H1 (cell line): ENCODE measurements at regions not wholly inside any gene's neighbourhood (a gene's known extent, or its start where the extent isn't known, plus 50 kb on each side); places are given as distances from the start of the nearest gene placed in this dataset.

Source experiments
- CTCF ChIP-seq, 3 experiments: IDR thresholded peaks; 1 replicate in 2 of 3; 2 replicates in 1 of 3; pipeline versions ENCODE4 v1.5.1 to v1.6.1; 2011; ENCODE audit warnings: low read length in 3 of 3, mild to moderate bottlenecking in 3 of 3, inconsistent platforms in 2 of 3, low read depth in 1 of 3, moderate library complexity in 1 of 3; ENCODE audit not compliant: insufficient read depth in 1 of 3; ENCODE audit errors: control extremely low read depth in 1 of 3
- EZH2 ChIP-seq: fragments of 200-600 bp; sonication (generic); IDR thresholded peaks from 2 replicates; pipeline ENCODE4 v1.7.1; 2012; ENCODE audit warnings: low read depth, mild to moderate bottlenecking, moderate library complexity, low read length, inconsistent platforms; ENCODE audit not compliant: severe bottlenecking
- NANOG ChIP-seq: IDR thresholded peaks from 2 replicates; pipeline ENCODE4 v1.6.1; 2011; ENCODE audit warnings: low read length, low read depth, mild to moderate bottlenecking, inconsistent platforms; ENCODE audit not compliant: insufficient read depth, poor library complexity, severe bottlenecking
- POLR2A ChIP-seq, 2 experiments: IDR thresholded peaks; 1 replicate in 1 of 2; 2 replicates in 1 of 2; pipeline ENCODE4 v1.6.1; 2011; ENCODE audit warnings: low read depth in 2 of 2, low read length in 2 of 2, mild to moderate bottlenecking in 2 of 2; ENCODE audit errors: control extremely low read depth in 1 of 2
- RFX5 ChIP-seq: IDR thresholded peaks from 2 replicates; pipeline ENCODE4 v1.6.1; 2011; ENCODE audit warnings: low read depth, low read length, improper control_type of control experiment, borderline replicate concordance
- RXRA ChIP-seq: IDR thresholded peaks from 2 replicates; pipeline ENCODE4 v1.6.1; 2011; ENCODE audit warnings: low read depth, mild to moderate bottlenecking, low read length, moderate library complexity; ENCODE audit not compliant: insufficient read depth
- SIN3A ChIP-seq, 2 experiments: IDR thresholded peaks in 1 of 2; conservative IDR thresholded peaks in 1 of 2; 2 replicates each; pipeline ENCODE4 v1.6.1; 2011 to 2012; ENCODE audit warnings: low read length in 2 of 2, improper control_type of control experiment in 1 of 2, low read depth in 1 of 2, mild to moderate bottlenecking in 1 of 2
- TEAD4 ChIP-seq: IDR thresholded peaks from 2 replicates; pipeline ENCODE4 v1.6.1; 2012; ENCODE audit warnings: low read depth, low read length, inconsistent platforms, mixed read lengths
- ZNF274 ChIP-seq: IDR thresholded peaks from 2 replicates; pipeline ENCODE4 v1.7.0; 2012; ENCODE audit warnings: low read length, borderline replicate concordance; ENCODE audit errors: extremely low read depth

- no peak for TF ChIP-seq RXRA
- no peak for TF ChIP-seq EZH2
- TF ChIP-seq RFX5: no peak
- no peak for TF ChIP-seq ZNF274
- TF ChIP-seq NANOG: no peak
- no peak for TF ChIP-seq CTCF (IDR thresholded peaks at IDR 0.05; ENCODE audit: control extremely low read depth in 1 of 3, insufficient read depth in 1 of 3, low read depth in 1 of 3, low read length in 3 of 3)
- no peak for TF ChIP-seq TEAD4
- no peak for TF ChIP-seq POLR2A (IDR thresholded peaks at IDR 0.05; ENCODE audit: control extremely low read depth in 1 of 2, low read depth in 2 of 2, low read length in 2 of 2)
- no peak for TF ChIP-seq SIN3A (conservative IDR thresholded peaks at IDR 0.05 in 1 of 2, IDR thresholded peaks at IDR 0.05 in 1 of 2; ENCODE audit: low read depth in 1 of 2, low read length in 2 of 2)
Observed at GRCh38 chr10:129163531-129163930, 303.5 kb upstream of the MGMT start.
